Fibroblast of skin of left biceps (primary cell): ENCODE measurements at regions not wholly inside any gene's neighbourhood (a gene's known extent, or its start where the extent isn't known, plus 50 kb on each side); places are given as distances from the start of the nearest gene placed in this dataset.

Experiments
- DNase-seq, 2 experiments: peaks; one replicate each; pipeline ENCODE4 v3.0.0-alpha.2; 2013; ENCODE audit warnings: low read depth in 2 of 2

DNA sequence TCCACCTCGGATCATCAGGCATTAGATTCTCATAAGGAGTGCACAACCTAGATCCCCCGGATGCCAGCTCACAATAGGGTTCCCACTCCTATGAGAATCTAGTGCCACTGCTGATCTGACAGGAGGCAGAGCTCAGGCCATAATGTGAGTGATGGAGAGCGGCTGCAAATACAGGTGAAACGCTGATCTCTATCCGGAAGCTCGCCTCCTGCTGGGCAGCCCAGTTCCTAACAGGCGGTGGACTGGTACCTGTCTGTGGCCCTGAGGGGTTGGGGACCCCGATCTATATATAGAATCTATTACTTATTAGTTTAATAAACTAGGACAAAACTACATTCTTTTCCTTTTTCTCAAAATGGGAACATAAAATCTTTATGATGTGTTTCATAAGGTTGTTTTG, 741.9 kb downstream of the RFPL4B start:
- no peak for DNase-seq

- no peak for DNase-seq
Measured at GRCh38 chr6:113092795-113093194, 745.7 kb downstream of the RFPL4B start.

- peak; percentile 33 to 34 for DNase-seq
Measured at GRCh38 chr6:113094779-113095178, 747.6 kb downstream of the RFPL4B start.

- no peak for DNase-seq
Measured at GRCh38 chr6:113095841-113096240, 748.7 kb downstream of the RFPL4B start.

DNA sequence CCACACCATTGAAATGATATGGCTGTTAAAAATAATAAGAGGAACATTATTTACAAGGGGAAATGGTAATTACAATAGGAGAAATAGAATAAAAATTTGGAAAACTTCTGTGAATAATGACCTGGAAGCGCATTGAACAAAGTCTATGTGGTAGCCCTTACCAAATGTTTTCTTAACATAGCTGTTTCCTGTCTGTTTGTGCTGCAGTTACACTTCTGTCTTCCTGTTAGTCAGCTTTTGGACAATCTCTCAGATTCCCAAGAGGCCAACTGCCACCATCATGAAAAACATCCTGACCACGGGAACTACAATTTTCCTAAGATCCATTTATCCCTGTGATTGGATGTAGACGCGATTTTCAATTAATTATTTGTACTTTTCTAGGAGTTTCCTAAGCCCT, 754.4 kb upstream of the MARCKS start:
- DNase-seq: no peak

GRCh38 chr6:113103634-113104361, 753.3 kb upstream of the MARCKS start:
- DNase-seq: peak; percentile 81 to 85

DNA sequence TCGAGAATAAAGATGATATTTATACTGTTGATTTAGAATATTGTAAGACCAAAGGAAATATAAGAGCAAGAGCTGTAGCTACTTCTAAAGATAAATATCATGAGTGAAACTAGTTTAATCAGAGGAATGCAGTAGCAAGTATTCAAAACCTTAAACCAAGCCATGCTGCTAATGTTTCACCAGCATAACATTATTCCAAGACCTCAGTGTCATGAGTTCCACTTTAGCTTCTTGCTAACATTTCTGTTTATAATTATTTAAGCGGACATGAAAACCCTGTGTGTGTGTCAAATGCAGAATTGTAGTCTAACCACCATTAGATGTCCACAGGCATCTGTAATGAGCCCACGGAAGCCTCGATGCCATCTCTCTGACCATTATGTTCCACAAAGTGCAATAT, 752.6 kb upstream of the MARCKS start:
- DNase-seq: no peak

DNA sequence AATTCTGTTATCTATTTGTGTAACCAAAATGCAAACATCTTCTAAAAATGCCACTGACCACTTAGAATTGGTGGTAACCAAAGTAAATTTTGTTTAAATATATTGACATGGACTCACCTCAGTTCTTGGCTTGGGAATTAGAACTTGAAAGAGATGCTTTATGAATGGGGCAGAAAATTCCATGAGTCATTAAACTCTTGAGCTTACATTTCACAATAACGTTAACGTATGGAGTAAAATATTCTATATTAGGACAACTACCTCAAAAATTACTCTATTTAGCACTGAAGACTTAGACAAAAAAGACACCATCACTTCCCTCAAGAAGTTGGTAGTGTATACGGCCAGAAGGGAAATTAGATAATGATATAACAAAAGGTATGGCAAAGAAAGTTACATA, 752.2 kb upstream of the MARCKS start:
- DNase-seq: no peak

GRCh38 chr6:113110211-113110610, 746.9 kb upstream of the MARCKS start:
- DNase-seq: no peak

DNA sequence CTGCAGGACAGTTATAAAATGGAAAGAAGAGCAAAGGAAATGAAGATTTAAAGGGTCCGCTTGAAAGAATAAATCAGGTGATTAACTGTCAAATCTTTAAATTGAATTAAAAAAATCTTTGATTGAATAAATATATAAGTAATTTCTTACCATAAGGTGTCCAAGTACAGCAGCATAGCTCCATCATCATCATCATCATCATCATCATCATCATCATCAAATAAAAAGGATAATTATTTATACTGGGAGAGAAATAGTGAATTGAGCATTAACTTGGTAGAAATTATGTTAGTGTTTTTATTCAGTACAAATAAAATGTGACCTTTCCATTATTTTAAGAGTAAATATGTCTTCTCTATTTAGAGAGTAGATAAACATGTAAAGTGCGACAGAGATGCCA, 745.6 kb upstream of the MARCKS start:
- no peak for DNase-seq

- DNase-seq: no peak
Measured at GRCh38 chr6:113112086-113112485, 745.1 kb upstream of the MARCKS start.

GRCh38 chr6:113115196-113115595, 741.9 kb upstream of the MARCKS start:
- no peak for DNase-seq

GRCh38 chr6:113120224-113120581, 736.9 kb upstream of the MARCKS start:
- DNase-seq: peak; percentile 96 to 97

DNA sequence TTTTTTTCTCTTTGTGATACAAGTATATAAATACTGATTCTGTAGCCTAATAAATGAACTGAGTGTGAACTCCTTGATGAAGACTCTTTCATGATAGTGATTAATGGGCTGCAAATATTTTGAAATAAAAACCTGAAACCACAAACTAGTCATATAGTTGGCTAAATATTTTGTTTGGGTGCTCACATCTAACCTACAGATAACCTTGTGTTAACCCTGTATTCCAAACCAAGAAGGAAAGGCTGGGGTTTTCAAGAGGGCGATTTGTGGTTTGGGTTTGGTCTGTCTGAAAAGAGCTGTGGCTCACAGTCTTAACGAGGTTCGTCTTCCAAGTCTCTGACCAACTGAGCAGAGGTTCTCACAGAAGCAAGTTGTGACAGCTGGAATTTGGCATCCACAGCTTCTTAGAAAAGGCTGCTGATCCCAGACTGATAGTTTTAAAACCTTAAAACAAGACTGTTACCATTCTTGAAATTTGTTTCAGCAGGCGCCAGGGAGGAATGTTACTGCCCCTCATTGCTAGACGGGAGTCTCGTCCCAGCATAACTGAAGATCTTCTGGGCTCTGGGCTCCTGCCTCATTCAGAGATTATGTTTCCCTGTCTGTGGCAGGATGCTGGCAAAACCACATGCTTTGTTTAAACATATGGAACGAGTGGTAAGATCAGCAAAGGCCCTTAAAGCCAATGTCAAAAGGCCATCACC, 736.4 kb upstream of the MARCKS start:
- DNase-seq: peak; percentile 97 to 98

GRCh38 chr6:113121571-113121970, 735.6 kb upstream of the MARCKS start:
- DNase-seq: no peak

DNA sequence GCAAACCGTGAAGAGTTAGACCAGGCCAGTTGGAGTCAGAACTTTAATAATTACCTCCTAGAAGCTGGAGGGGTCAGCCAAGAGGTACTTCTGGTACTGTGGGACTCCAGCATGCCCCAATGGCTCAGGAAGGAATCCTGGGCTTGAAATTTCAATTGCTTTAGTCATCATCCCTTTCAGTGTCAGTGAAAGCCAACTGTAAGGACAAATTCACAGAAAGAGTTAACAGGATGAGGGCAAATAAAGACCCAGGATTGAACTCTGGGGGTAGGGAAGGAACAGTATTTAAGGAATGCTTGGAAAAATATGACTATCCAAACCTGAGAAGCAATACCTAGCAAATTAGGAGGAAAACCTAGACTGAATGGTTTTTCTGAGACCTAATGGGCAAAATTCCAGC, 735.1 kb upstream of the MARCKS start:
- DNase-seq: peak; percentile 86 to 90

DNA sequence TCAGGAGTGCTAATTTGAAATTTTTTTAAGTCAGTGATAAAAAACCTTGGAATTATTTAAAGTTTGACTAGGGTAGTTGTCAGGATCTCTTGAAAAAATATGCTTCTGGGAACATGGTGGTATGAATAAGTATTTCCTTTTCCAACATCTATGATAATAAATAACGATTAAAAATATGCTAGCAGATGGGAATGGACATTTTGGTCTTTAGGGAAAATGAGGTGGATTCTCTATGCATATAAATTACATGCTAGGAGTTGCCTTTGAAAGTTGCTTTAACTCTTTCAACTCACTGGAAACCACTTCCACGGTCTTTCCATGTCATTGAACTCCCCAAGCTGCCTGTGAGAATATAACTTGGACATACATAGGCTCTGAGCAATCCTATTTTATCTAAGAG, 731.5 kb upstream of the MARCKS start:
- DNase-seq: no peak

- no peak for DNase-seq
Measured at GRCh38 chr6:113127786-113128419, 729.2 kb upstream of the MARCKS start.

GRCh38 chr6:113128661-113129060, 728.5 kb upstream of the MARCKS start:
- DNase-seq: no peak

DNA sequence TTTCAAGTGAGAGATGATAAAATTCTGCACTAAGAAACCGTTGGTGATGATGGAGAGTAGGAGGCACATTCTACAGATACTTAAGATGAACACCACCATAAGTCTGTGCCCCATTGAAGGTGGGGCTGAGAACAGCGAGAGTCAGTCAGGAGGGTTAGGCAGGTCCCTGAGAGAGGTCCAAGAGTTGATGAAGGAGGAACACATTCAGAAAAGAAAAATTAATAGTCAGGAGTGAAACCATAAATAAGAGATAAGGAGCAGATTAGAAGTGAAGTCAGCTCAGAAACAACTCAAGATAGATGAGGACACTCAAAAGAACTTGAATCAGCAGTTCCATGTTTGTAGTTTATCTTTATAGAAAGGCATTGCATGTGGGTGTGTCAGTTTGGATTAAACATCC, 727.2 kb upstream of the MARCKS start:
- no peak for DNase-seq

GRCh38 chr6:113137426-113137825, 719.7 kb upstream of the MARCKS start:
- no peak for DNase-seq

- DNase-seq: no peak
Measured at GRCh38 chr6:113140721-113141120, 716.4 kb upstream of the MARCKS start.

DNA sequence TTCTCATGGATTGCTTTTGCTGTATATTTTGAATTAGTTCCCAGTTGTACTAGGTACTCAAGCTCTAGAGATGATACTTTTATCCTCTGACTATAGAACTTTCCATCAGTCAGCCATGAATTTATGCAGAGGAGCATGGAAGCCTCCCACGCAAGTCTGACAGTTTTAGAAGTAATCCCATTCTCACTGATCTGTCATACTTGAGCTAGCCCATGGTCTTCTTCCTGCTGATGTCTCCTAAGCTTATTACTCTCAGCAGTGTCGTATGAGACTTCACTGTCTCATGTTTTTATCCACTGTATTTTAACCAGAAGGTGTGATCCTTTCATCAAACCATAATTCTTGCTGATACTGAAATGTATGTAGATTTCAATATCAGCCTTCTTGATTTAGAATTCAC, 715.2 kb upstream of the MARCKS start:
- no peak for DNase-seq
